Activated CD4-positive, alpha-beta T cell treated with anti-CD3 and anti-CD28 coated beads, Interleukin-2, amount 10 ng/mL, durations not matched to agents 7 days and 5 days (primary cell): ENCODE measurements at regions not wholly inside any gene's neighbourhood (a gene's known extent, or its start where the extent isn't known, plus 50 kb on each side); places are given as distances from the start of the nearest gene placed in this dataset.

Source experiments
- CTCF ChIA-PET: fragments of 350-600 bp; sonication (Branson Sonifier 250); formaldehyde crosslinking; loops from one replicate; lab custom pipeline; 2021; ENCODE audit warnings: antibody characterized with exemption; lab: Charles Lee
- POLR2A ChIA-PET: fragments of 350-600 bp; sonication (Branson Sonifier 250); formaldehyde crosslinking; loops from one replicate; lab custom pipeline; 2021; ENCODE audit warnings: antibody characterized with exemption; lab: Charles Lee
- DNase-seq: peaks from one replicate; pipeline ENCODE4 v3.0.0-alpha.2; 2020
- H3K27ac Mint-ChIP-seq: one replicate; pipeline ENCODE4 v1.8.0; 2021; ENCODE audit warnings: mild to moderate bottlenecking, moderate library complexity, mixed read lengths
- H3K27me3 Mint-ChIP-seq: one replicate; pipeline ENCODE4 v1.8.0; 2021; ENCODE audit warnings: mixed read lengths
- H3K36me3 Mint-ChIP-seq: one replicate; pipeline ENCODE4 v1.8.0; 2021; ENCODE audit warnings: low read depth, mixed read lengths
- H3K4me1 Mint-ChIP-seq: one replicate; pipeline ENCODE4 v1.8.0; 2021; ENCODE audit warnings: mixed read lengths
- H3K4me3 Mint-ChIP-seq: one replicate; pipeline ENCODE4 v1.8.0; 2021; ENCODE audit warnings: mild to moderate bottlenecking, moderate library complexity, mixed read lengths
- H3K9me3 Mint-ChIP-seq: one replicate; pipeline ENCODE4 v1.8.0; 2021; ENCODE audit warnings: mixed read lengths

GRCh38 chrX:20729416-20729815 lies 462.7 kb upstream of the RPS6KA3 start:
- H3K4me1 Mint-ChIP-seq, result no peaks in the 10 kb centered on the region
- ChIA-PET POLR2A (no interaction called here), CTCF (no interaction called here)
- no peaks in the 10 kb centered on the region for H3K27me3 Mint-ChIP-seq
- no peaks in the 10 kb centered on the region for H3K9me3 Mint-ChIP-seq
- H3K4me3 Mint-ChIP-seq, result no peak overlapping the region
- no peak for DNase-seq
- H3K27ac Mint-ChIP-seq, result no peak overlapping the region
- H3K36me3 Mint-ChIP-seq, result no peaks in the 10 kb centered on the region

- Mint-ChIP-seq H3K27ac (no peak overlapping the region), H3K36me3 (no peaks in the 10 kb centered on the region), H3K9me3 (no peaks in the 10 kb centered on the region), H3K4me3 (no peak overlapping the region), H3K27me3 (no peaks in the 10 kb centered on the region), H3K4me1 (no peaks in the 10 kb centered on the region)
- ChIA-PET POLR2A (no interaction called here), CTCF (no interaction called here)
- DNase-seq, result no peak
Measured at GRCh38 chrX:20727447-20727846, 460.7 kb upstream of the RPS6KA3 start.

GRCh38 chrX:20720954-20721626 lies 454.4 kb upstream of the RPS6KA3 start:
- ChIA-PET CTCF (no interaction called here), POLR2A (no interaction called here)
- Mint-ChIP-seq H3K27ac (no peak overlapping the region), H3K9me3 (no peaks in the 10 kb centered on the region), H3K36me3 (no peaks in the 10 kb centered on the region), H3K4me1 (no peaks in the 10 kb centered on the region), H3K27me3 (no peaks in the 10 kb centered on the region), H3K4me3 (no peak overlapping the region)
- no peak for DNase-seq

- Mint-ChIP-seq H3K27ac (no peak overlapping the region), H3K9me3 (no peaks in the 10 kb centered on the region), H3K4me1 (no peaks in the 10 kb centered on the region), H3K27me3 (no peaks in the 10 kb centered on the region), H3K36me3 (no peaks in the 10 kb centered on the region), H3K4me3 (no peak overlapping the region)
- POLR2A ChIA-PET, result no interaction called here
- no peak for DNase-seq
- CTCF ChIA-PET, result no interaction called here
Measured at GRCh38 chrX:20718592-20719380, 452.1 kb upstream of the RPS6KA3 start.

- no peaks in the 10 kb centered on the region for H3K27me3 Mint-ChIP-seq
- no peak overlapping the region for H3K27ac Mint-ChIP-seq
- H3K4me1 Mint-ChIP-seq, result no peaks in the 10 kb centered on the region
- H3K36me3 Mint-ChIP-seq, result no peaks in the 10 kb centered on the region
- H3K4me3 Mint-ChIP-seq, result no peak overlapping the region
- ChIA-PET POLR2A (no interaction called here), CTCF (no interaction called here)
- no peaks in the 10 kb centered on the region for H3K9me3 Mint-ChIP-seq
- no peak for DNase-seq
Measured at GRCh38 chrX:20715176-20715575, 448.5 kb upstream of the RPS6KA3 start.

GRCh38 chrX:20712811-20713210 lies 446.1 kb upstream of the RPS6KA3 start:
- Mint-ChIP-seq H3K36me3 (no peaks in the 10 kb centered on the region), H3K27me3 (no peaks in the 10 kb centered on the region), H3K4me3 (no peak overlapping the region), H3K9me3 (no peaks in the 10 kb centered on the region), H3K4me1 (no peaks in the 10 kb centered on the region), H3K27ac (no peak overlapping the region)
- ChIA-PET POLR2A (no interaction called here), CTCF (interaction anchor here (0.9 kb wide), 1 partner anchor 914 kb away, joined by 3 read pairs; no protein-coding TSS in a partner anchor)
- no peak for DNase-seq

- POLR2A ChIA-PET, result no interaction called here
- H3K36me3 Mint-ChIP-seq, result no peaks in the 10 kb centered on the region
- DNase-seq, result no peak
Measured at GRCh38 chrX:20711366-20711765, 444.7 kb upstream of the RPS6KA3 start.

GRCh38 chrX:20693078-20693477 lies 426.4 kb upstream of the RPS6KA3 start:
- Mint-ChIP-seq H3K4me1 (no peaks in the 10 kb centered on the region), H3K27ac (no peak overlapping the region), H3K9me3 (no peaks in the 10 kb centered on the region), H3K36me3 (no peaks in the 10 kb centered on the region), H3K27me3 (no peaks in the 10 kb centered on the region), H3K4me3 (no peak overlapping the region)
- ChIA-PET CTCF (no interaction called here), POLR2A (no interaction called here)
- no peak for DNase-seq

More at GRCh38 chrX:20711366-20711765, 444.7 kb upstream of the RPS6KA3 start:
- CTCF ChIA-PET, result no interaction called here
- H3K27me3 Mint-ChIP-seq, result no peaks in the 10 kb centered on the region
- no peaks in the 10 kb centered on the region for H3K4me1 Mint-ChIP-seq
- no peaks in the 10 kb centered on the region for H3K9me3 Mint-ChIP-seq
- no peak overlapping the region for H3K27ac Mint-ChIP-seq
- no peak overlapping the region for H3K4me3 Mint-ChIP-seq

GRCh38 chrX:20686256-20686655 lies 419.5 kb upstream of the RPS6KA3 start:
- Mint-ChIP-seq H3K4me1 (no peaks in the 10 kb centered on the region), H3K9me3 (no peaks in the 10 kb centered on the region), H3K27me3 (no peaks in the 10 kb centered on the region), H3K27ac (no peak overlapping the region), H3K4me3 (no peak overlapping the region), H3K36me3 (no peaks in the 10 kb centered on the region)
- ChIA-PET POLR2A (no interaction called here), CTCF (interaction anchor here (1.4 kb wide), 1 partner anchor 53 kb away, joined by 3 read pairs; no protein-coding TSS in a partner anchor)
- no peak for DNase-seq

GRCh38 chrX:20685652-20686051 lies 418.9 kb upstream of the RPS6KA3 start:
- no peaks in the 10 kb centered on the region for H3K36me3 Mint-ChIP-seq
- ChIA-PET CTCF (interaction anchor here (1.4 kb wide), 1 partner anchor 52 kb away, joined by 3 read pairs; no protein-coding TSS in a partner anchor), POLR2A (no interaction called here)
- no peaks in the 10 kb centered on the region for H3K27me3 Mint-ChIP-seq
- no peaks in the 10 kb centered on the region for H3K9me3 Mint-ChIP-seq
- H3K27ac Mint-ChIP-seq, result no peak overlapping the region
- no peak for DNase-seq
- H3K4me3 Mint-ChIP-seq, result no peak overlapping the region
- no peaks in the 10 kb centered on the region for H3K4me1 Mint-ChIP-seq

GRCh38 chrX:20681683-20682082 lies 415.0 kb upstream of the RPS6KA3 start:
- Mint-ChIP-seq H3K27me3 (no peaks in the 10 kb centered on the region), H3K9me3 (no peaks in the 10 kb centered on the region), H3K27ac (no peak overlapping the region), H3K4me3 (no peak overlapping the region), H3K4me1 (no peaks in the 10 kb centered on the region), H3K36me3 (no peaks in the 10 kb centered on the region)
- no peak for DNase-seq
- ChIA-PET CTCF (no interaction called here), POLR2A (no interaction called here)

GRCh38 chrX:20680998-20681397 lies 414.3 kb upstream of the RPS6KA3 start:
- Mint-ChIP-seq H3K4me3 (no peak overlapping the region), H3K27me3 (no peaks in the 10 kb centered on the region), H3K36me3 (no peaks in the 10 kb centered on the region), H3K9me3 (no peaks in the 10 kb centered on the region), H3K27ac (no peak overlapping the region), H3K4me1 (no peaks in the 10 kb centered on the region)
- ChIA-PET CTCF (no interaction called here), POLR2A (no interaction called here)
- DNase-seq, result no peak

- POLR2A ChIA-PET, result no interaction called here
- H3K9me3 Mint-ChIP-seq, result no peaks in the 10 kb centered on the region
- H3K4me1 Mint-ChIP-seq, result no peaks in the 10 kb centered on the region
Measured at GRCh38 chrX:20672476-20672875, 405.8 kb upstream of the RPS6KA3 start.

More at GRCh38 chrX:20672476-20672875, 405.8 kb upstream of the RPS6KA3 start:
- no peak for DNase-seq
- CTCF ChIA-PET, result no interaction called here
- Mint-ChIP-seq H3K27ac (no peak overlapping the region), H3K4me3 (no peak overlapping the region), H3K27me3 (no peaks in the 10 kb centered on the region), H3K36me3 (no peaks in the 10 kb centered on the region)
